ENCODE measurements at regions not wholly inside any gene's neighbourhood (a gene's known extent, or its start where the extent isn't known, plus 50 kb on each side); places are given as distances from the start of the nearest gene placed in this dataset.
"Not testable (repeated sequence)": the region's sequence is repeated elsewhere in the genome, so short reads cannot be mapped to it uniquely, and the experiment has no call there.

DNA sequence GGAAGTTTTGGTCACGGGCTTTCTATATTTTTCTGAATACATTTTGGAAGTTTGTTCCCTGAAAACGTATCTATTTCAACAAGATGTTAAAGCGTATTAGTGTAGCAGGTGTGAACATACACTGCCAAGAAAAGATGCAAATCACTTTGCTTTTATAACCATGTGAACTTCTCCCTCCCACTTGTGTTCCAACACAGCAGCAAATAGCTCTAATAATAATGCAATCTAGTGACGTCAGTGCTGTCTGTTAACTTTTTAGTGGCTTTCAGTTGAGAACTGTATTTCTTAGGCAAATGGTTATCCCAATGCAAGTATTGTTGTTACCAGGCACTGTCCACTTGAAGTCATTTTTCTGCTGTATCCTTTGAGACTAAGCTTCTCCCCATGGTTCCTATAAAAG, 188.4 kb upstream of the IGFBP3 start:
- no peak overlapping the region for H3K4me3 ChIP-seq (replicated peaks in 1 of 2; ENCODE audit: low read depth in 2 of 2, low read length in 2 of 2)
- peak; percentile 3 to 9 for DNase-seq (ENCODE audit: low read depth in 2 of 2)
- TF ChIP-seq, protein P1, sequence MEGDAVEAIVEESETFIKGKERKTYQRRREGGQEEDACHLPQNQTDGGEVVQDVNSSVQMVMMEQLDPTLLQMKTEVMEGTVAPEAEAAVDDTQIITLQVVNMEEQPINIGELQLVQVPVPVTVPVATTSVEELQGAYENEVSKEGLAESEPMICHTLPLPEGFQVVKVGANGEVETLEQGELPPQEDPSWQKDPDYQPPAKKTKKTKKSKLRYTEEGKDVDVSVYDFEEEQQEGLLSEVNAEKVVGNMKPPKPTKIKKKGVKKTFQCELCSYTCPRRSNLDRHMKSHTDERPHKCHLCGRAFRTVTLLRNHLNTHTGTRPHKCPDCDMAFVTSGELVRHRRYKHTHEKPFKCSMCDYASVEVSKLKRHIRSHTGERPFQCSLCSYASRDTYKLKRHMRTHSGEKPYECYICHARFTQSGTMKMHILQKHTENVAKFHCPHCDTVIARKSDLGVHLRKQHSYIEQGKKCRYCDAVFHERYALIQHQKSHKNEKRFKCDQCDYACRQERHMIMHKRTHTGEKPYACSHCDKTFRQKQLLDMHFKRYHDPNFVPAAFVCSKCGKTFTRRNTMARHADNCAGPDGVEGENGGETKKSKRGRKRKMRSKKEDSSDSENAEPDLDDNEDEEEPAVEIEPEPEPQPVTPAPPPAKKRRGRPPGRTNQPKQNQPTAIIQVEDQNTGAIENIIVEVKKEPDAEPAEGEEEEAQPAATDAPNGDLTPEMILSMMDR (IDR thresholded peaks at IDR 0.05; ENCODE audit: low read depth, low read length), result no peak

DNA sequence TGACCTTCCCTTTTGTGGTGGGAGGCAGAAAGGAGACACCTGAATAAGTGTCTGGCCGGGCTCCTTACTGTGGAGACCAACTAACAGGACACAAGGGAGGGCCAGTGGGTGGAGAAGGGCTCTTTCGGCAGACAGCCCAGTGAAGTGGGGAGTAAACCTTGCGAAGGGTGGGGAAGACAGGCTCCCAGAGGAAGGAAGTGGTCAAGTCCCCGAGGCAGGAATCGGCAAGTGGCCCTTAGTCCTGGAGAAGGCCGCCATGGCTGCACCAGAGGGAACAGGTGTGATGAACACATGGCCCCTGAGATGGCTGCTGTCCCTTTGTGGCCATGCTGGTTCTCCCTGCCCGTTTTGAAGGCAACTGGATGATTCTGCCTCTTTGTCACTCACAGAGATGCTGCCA, 187.2 kb upstream of the IGFBP3 start:
- DNase-seq (ENCODE audit: low read depth in 2 of 2), result no peak
- H3K4me3 ChIP-seq (replicated peaks in 1 of 2; ENCODE audit: low read depth in 2 of 2, low read length in 2 of 2), result no peak overlapping the region
- TF ChIP-seq, protein P1 (IDR thresholded peaks at IDR 0.05; ENCODE audit: low read depth, low read length), result no peak

DNA sequence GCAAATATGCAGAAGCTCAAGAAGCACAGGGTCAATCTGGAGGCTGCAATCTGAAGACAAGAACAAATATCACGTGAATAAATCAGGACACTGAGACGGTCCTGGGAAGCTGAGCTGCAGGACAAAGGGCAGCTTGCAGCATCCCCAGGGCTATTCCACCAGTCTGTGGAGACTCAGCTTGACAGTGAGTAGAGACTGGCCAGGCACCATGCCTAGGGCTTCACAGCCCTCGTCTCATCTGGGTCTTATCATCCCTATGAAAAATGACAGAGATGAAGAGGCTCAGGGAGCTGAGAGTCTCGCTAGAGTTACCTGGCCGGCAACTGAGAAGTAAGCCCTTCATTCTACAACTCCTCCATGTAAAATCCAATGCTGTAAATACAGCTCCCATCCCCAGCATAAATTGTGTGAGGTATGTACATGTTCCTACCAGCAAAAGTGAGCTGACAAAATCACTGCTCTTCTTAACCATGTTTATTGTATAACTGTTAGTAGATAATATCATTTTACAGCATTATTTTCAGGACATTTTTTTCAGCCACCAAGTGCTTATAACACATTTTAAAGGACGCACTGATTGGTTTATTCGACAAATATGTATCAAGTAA, 186.6 kb upstream of the IGFBP3 start:
- DNase-seq (ENCODE audit: low read depth in 2 of 2), result no peak
- no peak overlapping the region for H3K4me3 ChIP-seq (replicated peaks in 1 of 2; ENCODE audit: low read depth in 2 of 2, low read length in 2 of 2)
- TF ChIP-seq, protein P1 (IDR thresholded peaks at IDR 0.05; ENCODE audit: low read depth, low read length), result no peak

DNA sequence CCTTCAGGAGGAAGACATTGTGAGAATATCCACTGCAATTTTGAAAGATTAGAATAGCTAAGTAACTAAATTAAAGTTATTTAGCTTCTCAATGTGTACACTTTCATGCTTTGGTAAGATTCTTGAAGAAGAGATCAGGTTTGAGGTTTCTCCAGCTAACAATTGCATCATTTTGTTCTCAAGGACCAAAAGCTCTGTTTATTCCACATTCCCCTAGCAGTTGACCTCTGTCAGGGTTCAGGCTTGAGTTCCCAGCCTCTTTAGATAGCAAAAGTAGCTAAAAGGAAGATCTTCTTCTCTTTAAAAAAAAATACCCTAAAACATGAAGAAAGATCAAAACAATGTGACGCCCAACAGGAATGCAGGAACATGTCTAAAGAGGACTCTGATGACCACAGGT, 179.4 kb upstream of the IGFBP3 start:
- no peak overlapping the region for H3K4me3 ChIP-seq (replicated peaks in 1 of 2; ENCODE audit: low read depth in 2 of 2, low read length in 2 of 2)
- TF ChIP-seq, protein P1 (IDR thresholded peaks at IDR 0.05; ENCODE audit: low read depth, low read length), result no peak
- no peak for DNase-seq (ENCODE audit: low read depth in 2 of 2)

DNA sequence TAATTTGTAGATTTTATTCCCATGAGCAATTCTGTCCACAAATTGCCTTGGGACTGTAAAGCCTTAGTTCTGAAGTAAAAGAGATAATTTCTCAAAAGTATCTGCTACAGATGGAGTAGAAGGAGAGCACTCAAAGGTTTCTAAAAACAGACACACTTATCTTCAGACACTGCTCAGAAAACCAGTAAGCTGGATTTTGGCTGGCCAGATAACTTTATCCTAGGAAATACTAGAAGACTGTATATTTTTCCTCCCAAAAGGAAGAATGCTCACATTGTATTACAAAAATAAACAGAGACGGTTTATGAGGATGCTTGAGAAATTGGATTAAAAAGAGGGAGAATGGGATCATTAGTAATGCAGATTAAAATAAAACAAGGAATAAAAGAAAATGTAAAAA, 178.0 kb upstream of the IGFBP3 start:
- no peak overlapping the region for H3K4me3 ChIP-seq (replicated peaks in 1 of 2; ENCODE audit: low read depth in 2 of 2, low read length in 2 of 2)
- no peak for DNase-seq (ENCODE audit: low read depth in 2 of 2)
- TF ChIP-seq, protein P1 (IDR thresholded peaks at IDR 0.05; ENCODE audit: low read depth, low read length), result no peak

DNA sequence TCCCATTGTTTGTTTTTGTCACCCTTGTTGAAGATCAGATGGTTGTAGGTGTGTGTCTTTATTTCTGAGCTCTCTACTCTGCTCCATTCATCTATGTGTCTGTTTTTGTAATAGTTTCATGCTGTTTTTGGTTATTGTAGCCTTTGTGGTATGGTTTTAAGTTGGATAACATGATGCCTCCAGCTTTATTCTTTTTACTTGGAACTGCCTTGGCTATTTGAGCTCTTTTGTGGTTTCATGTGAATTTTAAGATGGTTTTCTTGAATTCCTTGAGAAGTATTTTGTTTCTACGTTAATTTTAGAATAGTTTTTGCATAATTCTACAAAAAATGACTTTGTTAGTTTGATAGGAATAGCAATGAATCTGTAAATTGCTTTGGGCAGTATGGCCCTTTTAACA, 170.0 kb upstream of the IGFBP3 start:
- no peak overlapping the region for H3K4me3 ChIP-seq (replicated peaks in 1 of 2; ENCODE audit: low read depth in 2 of 2, low read length in 2 of 2)
- TF ChIP-seq, protein P1 (IDR thresholded peaks at IDR 0.05; ENCODE audit: low read depth, low read length), result no peak
- DNase-seq (ENCODE audit: low read depth in 2 of 2), result no peak

DNA sequence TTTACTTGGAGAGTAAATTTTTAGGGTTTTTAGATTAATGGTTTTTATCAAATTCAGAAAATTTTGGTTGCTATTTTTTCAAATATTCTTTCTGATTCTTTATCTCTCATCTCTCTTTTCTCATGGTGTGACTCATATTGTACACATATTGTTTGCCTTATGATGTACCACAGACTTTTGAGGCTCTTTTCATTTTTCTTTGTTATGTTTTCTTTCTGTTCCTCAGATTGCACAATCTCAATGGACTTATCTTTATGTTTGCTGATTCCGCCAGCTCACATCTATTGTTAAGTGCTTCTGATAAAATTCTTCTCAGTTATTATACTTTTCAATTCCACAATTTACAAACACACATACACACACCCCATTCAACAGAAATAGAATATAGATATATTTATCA, 168.2 kb upstream of the IGFBP3 start:
- TF ChIP-seq, protein P1 (IDR thresholded peaks at IDR 0.05; ENCODE audit: low read depth, low read length), result no peak
- peak; percentile 39 to 66 for DNase-seq (ENCODE audit: low read depth in 2 of 2)
- H3K4me3 ChIP-seq (replicated peaks in 1 of 2; ENCODE audit: low read depth in 2 of 2, low read length in 2 of 2), result no peak overlapping the region

DNA sequence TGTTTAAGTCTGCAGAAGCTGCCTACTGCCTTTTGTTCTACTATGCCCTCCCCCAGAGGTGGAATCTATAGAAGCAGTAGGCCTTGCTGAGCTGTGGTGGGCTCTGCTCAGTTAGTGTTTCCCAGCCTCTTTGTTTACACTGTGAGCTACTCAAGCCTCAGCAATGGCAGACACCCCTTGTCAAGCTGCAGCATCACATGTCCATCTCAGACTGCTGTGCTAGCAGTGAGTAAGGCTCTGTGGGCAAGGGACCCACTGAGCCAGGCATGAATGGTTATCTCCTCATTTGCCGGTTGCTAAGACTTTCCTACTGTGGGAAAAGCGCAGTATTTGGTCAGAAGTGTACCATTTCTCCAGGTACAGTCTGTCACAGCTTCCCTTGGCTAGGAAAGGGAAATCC, 167.4 kb upstream of the IGFBP3 start:
- not testable (repeated sequence) for H3K4me3 ChIP-seq (replicated peaks in 1 of 2; ENCODE audit: low read depth in 2 of 2, low read length in 2 of 2); DNase-seq (ENCODE audit: low read depth in 2 of 2)
